H1 (cell line): ENCODE measurements at regions not wholly inside any gene's neighbourhood (a gene's known extent, or its start where the extent isn't known, plus 50 kb on each side); places are given as distances from the start of the nearest gene placed in this dataset.

Experiments
- RNF2 ChIP-seq: fragments of 200-900, 300-1000 bp; sonication (generic); IDR thresholded peaks from 2 replicates; pipeline ENCODE4 v1.7.1; 2016; ENCODE audit warnings: borderline replicate concordance, low read depth, mild to moderate bottlenecking, antibody characterized with exemption, low read length; ENCODE audit not compliant: poor library complexity, severe bottlenecking; ENCODE audit errors: missing control alignments
- SAP30 ChIP-seq: fragments of 300-600 bp; sonication (generic); IDR thresholded peaks from 2 replicates; pipeline ENCODE4 v1.7.1; 2012; ENCODE audit warnings: low read length, moderate library complexity, mild to moderate bottlenecking, inconsistent platforms; ENCODE audit not compliant: insufficient read depth, insufficient replicate concordance
- SIN3A ChIP-seq, 2 experiments: IDR thresholded peaks in 1 of 2; conservative IDR thresholded peaks in 1 of 2; 2 replicates each; pipeline ENCODE4 v1.6.1; 2011 to 2012; ENCODE audit warnings: low read length in 2 of 2, improper control_type of control experiment in 1 of 2, low read depth in 1 of 2, mild to moderate bottlenecking in 1 of 2
- TAF7 ChIP-seq: optimal IDR thresholded peaks from 2 replicates; pipeline ENCODE3; 2011; ENCODE audit warnings: low read depth, mild to moderate bottlenecking, inconsistent platforms, low read length, moderate library complexity, borderline replicate concordance

GRCh38 chr7:142447762-142448161, 189.9 kb upstream of the PRSS58 start (continued):
- TF ChIP-seq RNF2 (no peak), SAP30 (no peak), TAF7 (no peak), SIN3A (conservative IDR thresholded peaks at IDR 0.05 in 1 of 2, IDR thresholded peaks at IDR 0.05 in 1 of 2; ENCODE audit: low read depth in 1 of 2, low read length in 2 of 2) (no peak)
